HG03575 (cell line): ENCODE measurements at regions not wholly inside any gene's neighbourhood (a gene's known extent, or its start where the extent isn't known, plus 50 kb on each side); places are given as distances from the start of the nearest gene placed in this dataset.

Experiments
- ATAC-seq: cut with Tn5 transposase; IDR thresholded peaks from one replicate; pipeline ENCODE4 v1.9.1; 2021; ENCODE audit not compliant: unreplicated experiment, insufficient number of reproducible peaks, low FRiP score; ENCODE audit errors: extremely low read depth

DNA sequence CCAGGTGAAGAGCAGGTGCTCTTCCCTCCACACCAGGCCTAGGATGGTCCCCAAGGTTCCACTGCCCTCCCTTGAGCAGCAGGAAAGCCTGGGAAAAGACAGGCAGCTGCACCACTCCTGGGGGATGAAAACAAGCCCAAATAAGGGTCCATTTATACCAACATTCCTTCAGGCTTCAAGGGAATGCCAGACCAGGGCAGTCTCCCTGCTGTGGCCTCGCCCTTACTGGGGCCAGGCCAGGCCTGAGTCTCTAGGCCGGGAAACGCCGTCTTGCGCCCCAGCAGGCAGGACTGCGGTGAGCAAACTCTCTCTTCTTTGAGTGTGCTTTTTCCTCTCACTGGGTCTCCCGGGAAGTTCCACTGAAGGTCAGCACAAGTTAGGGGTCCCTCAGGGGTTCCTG, 443.5 kb downstream of the SOX6 start:
- ATAC-seq = no peak

DNA sequence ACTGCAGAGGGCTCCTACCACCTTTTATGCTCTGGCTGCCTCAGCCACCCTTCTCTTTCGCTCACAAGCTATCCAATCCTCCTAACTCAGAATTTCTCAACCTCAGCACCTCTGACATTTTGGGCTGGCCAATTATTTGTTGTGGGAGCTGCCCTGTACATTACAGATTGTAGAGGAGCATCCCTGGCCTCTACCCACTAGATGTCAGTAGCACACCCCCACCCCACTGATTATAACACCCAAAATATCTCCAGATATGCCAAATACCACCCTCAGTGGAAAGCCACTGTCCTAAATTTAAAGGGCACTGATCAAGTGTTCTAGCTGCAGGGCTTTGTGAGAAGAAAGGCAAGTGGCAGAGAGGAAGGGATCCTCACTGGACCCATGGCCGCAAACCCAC, 443.1 kb downstream of the SOX6 start:
- ATAC-seq = no peak
